ENCODE measurements at regions not wholly inside any gene's neighbourhood (a gene's known extent, or its start where the extent isn't known, plus 50 kb on each side); places are given as distances from the start of the nearest gene placed in this dataset.

DNA sequence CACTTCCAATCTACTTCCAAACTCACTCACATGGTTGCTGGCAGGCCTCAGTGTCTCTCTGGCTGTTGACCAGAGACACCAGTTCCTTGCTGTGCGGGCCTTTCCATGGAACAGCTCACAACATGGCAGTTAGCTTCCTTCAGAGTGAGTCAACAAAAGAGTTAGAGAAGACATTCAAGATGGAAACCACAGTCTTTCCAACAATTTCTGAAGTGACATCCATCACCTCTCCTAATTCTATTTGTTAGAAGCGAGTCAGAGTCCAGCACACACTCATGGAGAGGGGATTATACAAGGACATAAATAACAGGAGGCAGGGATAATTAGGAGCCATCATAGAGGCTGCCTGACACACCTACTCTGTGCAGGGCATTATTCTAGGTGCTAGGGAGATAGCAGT is 62.5 kb upstream of the TMEM164 start:
- TF ChIP-seq EZH2 (IDR thresholded peaks at IDR 0.05; ENCODE audit: borderline replicate concordance, insufficient read depth, low read depth, low read length, poor library complexity, severe bottlenecking) = no peak
- TF ChIP-seq, protein P1, sequence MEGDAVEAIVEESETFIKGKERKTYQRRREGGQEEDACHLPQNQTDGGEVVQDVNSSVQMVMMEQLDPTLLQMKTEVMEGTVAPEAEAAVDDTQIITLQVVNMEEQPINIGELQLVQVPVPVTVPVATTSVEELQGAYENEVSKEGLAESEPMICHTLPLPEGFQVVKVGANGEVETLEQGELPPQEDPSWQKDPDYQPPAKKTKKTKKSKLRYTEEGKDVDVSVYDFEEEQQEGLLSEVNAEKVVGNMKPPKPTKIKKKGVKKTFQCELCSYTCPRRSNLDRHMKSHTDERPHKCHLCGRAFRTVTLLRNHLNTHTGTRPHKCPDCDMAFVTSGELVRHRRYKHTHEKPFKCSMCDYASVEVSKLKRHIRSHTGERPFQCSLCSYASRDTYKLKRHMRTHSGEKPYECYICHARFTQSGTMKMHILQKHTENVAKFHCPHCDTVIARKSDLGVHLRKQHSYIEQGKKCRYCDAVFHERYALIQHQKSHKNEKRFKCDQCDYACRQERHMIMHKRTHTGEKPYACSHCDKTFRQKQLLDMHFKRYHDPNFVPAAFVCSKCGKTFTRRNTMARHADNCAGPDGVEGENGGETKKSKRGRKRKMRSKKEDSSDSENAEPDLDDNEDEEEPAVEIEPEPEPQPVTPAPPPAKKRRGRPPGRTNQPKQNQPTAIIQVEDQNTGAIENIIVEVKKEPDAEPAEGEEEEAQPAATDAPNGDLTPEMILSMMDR (IDR thresholded peaks at IDR 0.05) = no peak

Measured in B cell (primary cell).